HG03175 (cell line): ENCODE measurements at regions not wholly inside any gene's neighbourhood (a gene's known extent, or its start where the extent isn't known, plus 50 kb on each side); places are given as distances from the start of the nearest gene placed in this dataset.
"Not testable (repeated sequence)": the region's sequence is repeated elsewhere in the genome, so short reads cannot be mapped to it uniquely, and the experiment has no call there.

Experiments used
- ATAC-seq: cut with Tn5 transposase; IDR thresholded peaks from one replicate; pipeline ENCODE4 v1.9.1; 2021; ENCODE audit warnings: mild to moderate bottlenecking, moderate library complexity; ENCODE audit not compliant: unreplicated experiment

DNA sequence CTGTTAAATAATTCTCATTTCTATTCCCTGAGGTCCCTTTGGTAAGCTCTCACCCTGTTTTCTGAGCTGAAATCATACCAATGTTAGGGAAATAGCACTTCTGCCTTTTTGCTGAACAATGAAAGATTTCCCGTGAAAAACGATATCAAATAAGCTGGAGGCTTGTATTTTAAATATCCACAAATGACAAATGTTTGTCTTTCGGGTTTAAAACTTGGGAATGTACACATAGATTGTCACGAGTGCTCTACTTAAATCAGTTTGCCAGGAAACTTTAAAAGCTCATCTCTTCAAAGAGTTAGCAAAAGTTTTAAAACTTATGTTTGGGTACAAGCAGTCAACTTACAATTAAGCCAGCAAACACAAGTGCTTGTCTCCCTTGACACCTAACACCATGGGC is 393.5 kb upstream of the MON1B start:
- ATAC-seq, result no peak

- ATAC-seq, result no peak
These were observed 390.8 kb upstream of the MON1B start for GRCh38 chr16:76800196-76800595.

DNA sequence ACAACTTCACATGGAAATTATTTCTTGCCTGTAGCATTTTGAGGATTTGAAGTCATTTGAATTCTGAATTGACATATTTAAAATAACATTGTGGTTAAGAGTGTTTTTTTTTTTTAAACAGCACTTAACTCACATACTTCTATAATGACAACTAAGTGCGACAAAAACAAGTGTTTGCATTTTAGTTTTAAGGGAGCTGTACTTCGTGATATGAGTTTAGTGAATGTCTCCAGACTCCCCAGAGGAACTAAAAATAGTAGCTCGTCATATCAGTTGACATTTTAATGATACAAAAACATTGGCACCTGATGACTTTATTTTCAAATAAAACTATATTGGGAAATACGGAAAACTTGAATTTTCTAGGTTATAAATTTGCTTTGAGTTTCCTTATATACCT is 389.6 kb upstream of the MON1B start:
- no peak for ATAC-seq

DNA sequence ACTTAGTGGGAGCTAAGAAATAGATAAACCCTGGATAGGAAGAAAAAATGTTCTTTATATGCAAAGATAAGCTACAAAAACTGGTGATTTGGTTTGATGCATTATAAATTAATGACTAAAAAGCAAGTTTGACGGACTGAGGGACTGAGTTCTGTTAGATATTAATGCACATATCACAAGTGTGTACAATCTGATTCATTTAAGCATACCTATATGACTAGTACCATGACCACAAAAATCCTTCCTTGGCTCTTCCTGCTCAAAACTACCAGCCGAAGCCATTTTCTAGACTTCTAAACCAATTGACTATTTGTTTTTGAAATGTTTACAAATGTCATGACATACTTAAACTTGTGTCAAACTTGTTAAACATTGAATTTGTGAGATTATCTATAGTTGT is 374.5 kb upstream of the MON1B start:
- no peak for ATAC-seq

- ATAC-seq, result no peak
These were observed 372.3 kb upstream of the MON1B start for GRCh38 chr16:76818606-76819181.

DNA sequence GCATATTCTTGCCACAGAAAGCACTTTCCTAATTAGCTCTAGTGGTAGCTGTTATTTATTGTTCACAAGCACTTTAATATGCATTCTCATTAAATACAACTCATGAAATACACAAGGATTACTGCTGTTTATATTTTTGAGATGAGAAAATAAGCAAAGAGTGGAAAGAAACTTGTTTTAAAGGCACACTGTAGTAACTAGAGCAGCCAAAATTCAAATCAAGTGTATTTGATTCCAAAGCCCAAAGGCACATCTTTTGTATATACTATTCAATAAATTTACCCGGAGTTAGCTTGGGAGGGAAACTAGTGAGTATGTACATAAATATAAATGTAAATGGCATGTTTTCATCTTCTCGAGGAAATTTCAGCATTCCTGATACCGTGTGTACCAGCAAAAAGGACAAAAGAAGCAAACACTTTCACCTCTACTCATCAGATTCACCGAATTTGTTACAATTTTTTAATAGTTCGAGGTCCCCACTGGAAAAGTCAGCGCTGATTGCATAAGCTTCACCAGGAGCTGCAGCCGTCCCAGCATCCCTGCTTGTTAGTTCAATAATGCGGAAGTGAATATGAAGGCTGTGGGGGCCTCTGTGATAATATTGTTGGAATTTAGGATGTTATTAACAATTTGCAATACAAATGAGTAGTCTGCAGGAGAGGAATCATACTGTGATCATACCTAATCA is 371.6 kb upstream of the MON1B start:
- ATAC-seq, result no peak

DNA sequence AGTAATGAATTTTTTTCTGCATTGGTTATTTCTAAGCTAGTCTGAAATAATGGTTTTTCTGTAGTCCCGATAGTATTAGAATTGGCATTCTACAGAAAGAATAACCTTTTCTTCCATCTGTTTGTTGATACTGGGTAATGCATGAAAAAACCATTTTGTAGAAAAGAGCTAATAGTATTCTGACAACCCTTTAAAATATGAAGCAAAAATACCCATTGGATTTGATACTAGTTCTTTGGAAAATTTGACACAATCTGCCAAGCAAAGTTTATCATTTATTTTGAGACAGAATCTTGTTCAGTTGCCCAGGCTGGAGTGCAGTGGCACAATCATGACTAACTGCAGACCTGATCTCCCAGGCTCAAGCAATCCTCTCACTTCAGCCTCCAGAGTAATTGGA is 366.8 kb upstream of the MON1B start:
- no peak for ATAC-seq

DNA sequence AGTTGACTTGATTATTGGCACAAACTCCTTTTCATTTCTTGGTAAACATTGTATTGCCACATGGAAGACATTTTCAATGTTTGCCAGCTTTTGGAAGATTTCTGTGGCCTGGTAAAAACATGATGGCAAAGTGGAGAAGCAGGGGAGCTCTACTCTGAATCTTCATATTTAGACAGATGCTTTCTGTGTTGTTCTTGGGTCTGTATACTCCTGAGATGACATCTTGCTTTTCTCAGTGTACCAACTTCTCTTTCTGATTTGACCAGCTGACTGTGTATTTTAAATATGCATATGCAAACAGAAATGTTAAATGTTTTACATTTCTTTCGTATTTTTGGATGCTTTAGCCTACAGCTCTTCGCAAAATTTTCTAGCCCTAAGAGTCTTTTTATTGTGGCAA is 366.2 kb upstream of the MON1B start:
- no peak for ATAC-seq

- ATAC-seq, result no peak
These were observed 355.7 kb upstream of the MON1B start for GRCh38 chr16:76835339-76835738.

DNA sequence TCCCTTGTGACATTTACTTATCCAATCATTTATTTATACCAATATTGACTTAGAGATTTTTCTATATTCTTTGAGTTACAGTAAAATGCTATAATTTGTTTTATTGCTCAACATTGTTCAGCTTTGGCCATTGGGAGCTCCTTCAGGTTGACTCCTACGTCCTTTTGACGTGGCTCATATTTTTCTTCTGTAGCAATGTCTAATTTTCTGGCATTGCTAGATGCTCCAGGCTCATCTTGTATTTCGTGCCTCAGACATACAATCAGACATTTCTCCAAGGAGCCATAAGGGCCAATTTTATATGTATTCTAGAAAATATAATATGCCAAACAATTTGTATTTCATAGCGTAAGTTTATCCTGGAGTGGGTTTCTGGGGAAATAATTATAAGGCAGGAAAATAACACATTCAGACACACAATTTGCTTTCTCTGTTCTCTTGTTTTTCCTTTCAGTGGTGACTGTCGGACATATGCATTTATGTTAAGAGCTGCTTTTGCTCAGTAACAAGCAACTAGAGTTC is 355.1 kb upstream of the MON1B start:
- ATAC-seq, result no peak

GRCh38 chr16:76837872-76838271 is 353.1 kb upstream of the MON1B start:
- no peak for ATAC-seq

- no peak for ATAC-seq
These were observed 336.8 kb upstream of the MON1B start for GRCh38 chr16:76854234-76854633.

DNA sequence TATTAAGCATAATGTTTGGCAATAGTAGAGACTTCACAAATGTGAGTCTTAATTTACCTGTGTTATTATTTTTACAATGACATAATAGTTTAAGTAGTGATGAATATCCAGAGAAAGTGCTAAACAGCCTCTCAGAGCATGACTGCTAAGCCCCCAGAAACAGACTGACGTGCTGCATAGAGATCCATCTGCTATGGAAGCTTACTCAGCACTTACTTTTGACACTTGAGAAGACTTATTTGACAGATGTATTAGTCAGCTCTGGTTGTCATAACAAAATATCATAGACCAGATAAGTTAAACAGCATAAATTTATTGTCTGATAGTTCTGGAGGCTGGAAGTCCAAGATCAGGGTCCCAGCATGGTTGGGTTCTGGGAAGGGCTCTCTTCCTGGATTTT is 334.9 kb upstream of the MON1B start:
- no peak for ATAC-seq

- no peak for ATAC-seq
These were observed 333.6 kb upstream of the MON1B start for GRCh38 chr16:76857402-76857801.

DNA sequence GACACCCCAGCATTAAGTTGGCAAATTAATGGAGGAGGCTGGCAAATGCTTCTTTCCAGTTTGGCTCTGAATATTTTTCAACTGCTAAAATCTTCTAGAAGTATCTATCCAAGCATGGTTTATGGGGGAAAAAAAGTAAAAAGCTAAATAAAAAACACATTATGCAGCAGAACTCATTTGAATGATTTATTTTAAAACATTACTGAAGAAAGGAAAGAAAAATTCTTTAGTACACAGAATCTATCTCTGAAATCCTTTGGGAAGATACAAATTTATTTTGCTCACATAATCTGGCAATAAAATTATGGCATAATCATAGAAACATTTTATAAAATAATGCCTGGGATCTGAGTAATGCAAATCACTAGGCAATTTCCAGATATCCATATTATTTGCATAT is 328.1 kb upstream of the MON1B start:
- no peak for ATAC-seq

DNA sequence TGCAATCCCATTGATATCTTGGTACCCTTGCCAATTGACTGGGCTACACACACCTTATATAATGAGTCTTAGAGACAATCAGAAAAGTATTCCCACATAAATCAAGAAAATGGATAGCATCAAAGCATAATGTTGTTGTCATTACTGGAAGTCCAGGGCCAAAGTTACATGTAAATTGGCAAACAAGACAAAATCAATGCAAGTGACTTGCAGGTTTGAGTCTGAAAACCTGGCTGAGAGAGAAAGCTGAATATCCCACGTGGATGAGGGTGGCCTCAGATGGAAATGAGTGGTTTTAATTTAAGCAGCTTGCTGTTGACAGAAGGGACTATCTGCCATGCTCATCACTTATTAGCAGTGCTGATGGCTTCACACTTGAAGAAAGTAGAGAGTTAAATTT is 324.0 kb upstream of the MON1B start:
- ATAC-seq, result no peak

DNA sequence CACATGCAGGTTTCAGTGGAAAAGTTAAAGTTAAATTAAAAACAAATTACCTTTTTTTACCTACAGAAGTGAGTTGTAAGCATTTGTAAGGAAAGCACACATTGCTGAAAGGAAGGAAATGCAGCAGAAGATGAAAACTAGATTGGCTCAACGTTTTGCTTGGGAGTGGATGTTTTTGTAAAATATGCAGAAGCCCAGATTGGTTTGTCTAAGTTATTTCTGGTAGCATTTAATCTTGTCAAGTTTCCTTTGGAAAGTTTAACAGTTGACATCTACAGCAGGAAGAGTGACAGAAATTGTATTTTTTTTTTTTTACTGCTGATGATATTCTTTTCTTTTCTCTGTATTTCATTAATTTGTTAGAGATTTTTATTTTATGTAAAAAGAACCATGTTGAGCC is 315.1 kb upstream of the MON1B start:
- no peak for ATAC-seq

DNA sequence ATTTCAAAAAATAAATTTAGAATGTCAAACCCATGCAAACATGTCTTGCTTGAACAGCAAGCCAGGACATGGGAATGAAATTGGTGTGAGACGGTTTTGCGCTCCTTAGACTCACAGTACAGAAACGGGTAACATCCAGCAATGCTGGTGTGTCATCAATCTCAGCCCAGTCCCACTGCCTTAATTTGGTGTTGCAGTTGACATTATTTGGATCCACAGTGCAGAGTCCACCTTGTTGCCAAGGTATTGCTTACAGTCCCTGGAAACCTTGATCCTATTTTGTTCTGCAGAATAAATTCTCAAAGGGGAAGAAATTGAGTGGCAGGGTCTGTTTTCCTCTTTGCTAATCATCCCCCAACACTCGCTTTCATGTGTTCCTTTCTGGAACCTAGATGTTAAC is 311.6 kb upstream of the MON1B start:
- ATAC-seq, result no peak

GRCh38 chr16:76880523-76880922 is 310.5 kb upstream of the MON1B start:
- not testable (repeated sequence) for ATAC-seq

DNA sequence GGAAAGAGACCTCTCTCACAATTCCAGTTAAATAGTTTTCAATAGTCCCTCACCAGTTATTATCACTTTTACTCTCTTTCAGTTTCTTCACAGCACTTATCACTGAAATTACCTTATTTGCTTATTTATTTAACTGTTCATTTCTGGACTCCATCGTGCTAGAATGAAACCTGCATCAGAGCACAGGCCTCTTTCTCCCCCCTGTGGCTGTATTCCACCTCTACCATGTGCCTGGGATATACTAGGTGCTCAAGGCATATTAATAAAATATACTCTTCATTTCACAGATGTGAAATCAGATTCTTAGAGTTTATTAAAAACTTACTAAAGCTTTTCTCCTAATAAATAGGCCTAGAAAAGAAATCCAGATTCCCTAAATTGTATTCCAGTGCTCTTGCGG is 308.9 kb upstream of the MON1B start:
- ATAC-seq, result no peak

DNA sequence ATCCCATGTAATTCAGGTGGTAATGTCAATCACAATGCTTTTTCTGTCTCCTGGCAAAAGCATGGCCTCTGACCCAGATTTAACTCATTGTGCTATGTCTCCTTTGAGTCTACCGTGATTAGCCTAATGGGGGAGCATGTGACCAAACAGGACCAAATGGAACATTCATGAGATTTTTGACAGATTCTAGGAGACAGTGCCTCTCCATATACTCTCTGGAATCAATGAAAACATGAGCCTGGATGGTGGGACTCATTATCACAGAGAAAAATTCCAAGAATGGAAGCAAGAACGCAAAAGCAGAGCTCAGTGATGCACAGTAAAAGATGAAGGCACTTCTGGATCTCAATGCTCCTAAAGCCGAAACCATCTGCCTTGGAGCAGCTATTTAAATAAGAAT is 307.9 kb upstream of the MON1B start:
- no peak for ATAC-seq

DNA sequence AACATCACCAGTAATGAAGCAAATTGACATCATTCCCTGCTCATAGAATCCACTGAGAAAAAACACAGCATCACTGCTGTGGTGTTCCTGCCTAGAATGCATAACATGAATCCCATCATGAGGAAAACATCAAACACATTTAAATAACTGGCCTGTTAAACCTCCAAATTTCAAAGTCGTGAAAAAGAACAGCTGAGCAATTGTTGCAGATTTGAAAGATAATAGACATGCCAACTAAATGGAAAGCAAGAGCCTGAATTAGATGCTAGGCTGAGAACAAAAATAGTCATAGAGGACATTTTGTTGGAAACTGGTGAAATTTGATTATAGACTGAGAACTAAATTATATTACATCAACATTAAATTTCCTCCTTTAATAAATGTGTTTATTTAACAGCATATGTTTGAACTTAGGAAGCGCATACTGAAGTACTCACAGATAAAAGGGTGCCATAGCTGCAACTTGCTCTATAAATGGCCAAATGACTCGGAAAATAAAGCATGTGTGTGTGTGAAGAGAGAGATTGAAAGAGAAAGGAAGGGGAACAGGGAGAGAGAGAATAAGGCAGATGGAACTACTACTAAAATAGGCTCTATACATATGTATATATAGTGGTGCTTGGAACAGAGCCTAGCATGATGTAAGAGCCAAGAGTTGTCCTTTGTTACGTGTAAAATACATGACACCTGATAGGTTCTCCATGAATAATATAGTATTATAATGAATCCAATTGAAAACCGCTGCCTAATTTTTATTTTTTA is 305.0 kb upstream of the MON1B start:
- no peak for ATAC-seq
